GM19467 (cell line): ENCODE measurements at regions not wholly inside any gene's neighbourhood (a gene's known extent, or its start where the extent isn't known, plus 50 kb on each side); places are given as distances from the start of the nearest gene placed in this dataset.

ENCODE experiments used
- ATAC-seq: cut with Tn5 transposase; IDR thresholded peaks from one replicate; pipeline ENCODE4 v1.9.1; 2021; ENCODE audit warnings: mild to moderate bottlenecking, moderate library complexity; ENCODE audit not compliant: unreplicated experiment

GRCh38 chr1:70874818-70875217 is 172.8 kb downstream of the PTGER3 start:
- ATAC-seq, result no peak

- no peak for ATAC-seq
Measured at GRCh38 chr1:70877343-70877742, 170.3 kb downstream of the PTGER3 start.

GRCh38 chr1:70887936-70888335 is 159.7 kb downstream of the PTGER3 start:
- no peak for ATAC-seq

- no peak for ATAC-seq
Measured at GRCh38 chr1:70888722-70889121, 158.9 kb downstream of the PTGER3 start.

- ATAC-seq, result no peak
Measured at GRCh38 chr1:70890408-70890807, 157.2 kb downstream of the PTGER3 start.

- ATAC-seq, result no peak
Measured at GRCh38 chr1:70891051-70891843, 156.4 kb downstream of the PTGER3 start.

GRCh38 chr1:70892140-70892539 is 155.5 kb downstream of the PTGER3 start:
- no peak for ATAC-seq

GRCh38 chr1:70892930-70893329 is 154.7 kb downstream of the PTGER3 start:
- ATAC-seq, result no peak

GRCh38 chr1:70893381-70893780 is 154.2 kb downstream of the PTGER3 start:
- no peak for ATAC-seq

- no peak for ATAC-seq
Measured at GRCh38 chr1:70895531-70895930, 152.1 kb downstream of the PTGER3 start.

- no peak for ATAC-seq
Measured at GRCh38 chr1:70896224-70896623, 151.4 kb downstream of the PTGER3 start.

- ATAC-seq, result no peak
Measured at GRCh38 chr1:70897273-70897672, 150.3 kb downstream of the PTGER3 start.

- ATAC-seq, result no peak
Measured at GRCh38 chr1:70899735-70900134, 147.9 kb downstream of the PTGER3 start.

- no peak for ATAC-seq
Measured at GRCh38 chr1:70902211-70902610, 145.4 kb downstream of the PTGER3 start.

- ATAC-seq, result no peak
Measured at GRCh38 chr1:70906800-70907199, 140.8 kb downstream of the PTGER3 start.

GRCh38 chr1:70907563-70908310 is 139.9 kb downstream of the PTGER3 start:
- no peak for ATAC-seq

- ATAC-seq, result no peak
Measured at GRCh38 chr1:70909262-70909822, 138.3 kb downstream of the PTGER3 start.

GRCh38 chr1:70910013-70910412 is 137.6 kb downstream of the PTGER3 start:
- ATAC-seq, result no peak

- ATAC-seq, result no peak
Measured at GRCh38 chr1:70911861-70912260, 135.8 kb downstream of the PTGER3 start.

- no peak for ATAC-seq
Measured at GRCh38 chr1:70914224-70914623, 133.4 kb downstream of the PTGER3 start.

GRCh38 chr1:70915258-70916033 is 132.2 kb downstream of the PTGER3 start:
- ATAC-seq, result no peak
